WERI-Rb-1 (cell line): ENCODE measurements at regions not wholly inside any gene's neighbourhood (a gene's known extent, or its start where the extent isn't known, plus 50 kb on each side); places are given as distances from the start of the nearest gene placed in this dataset.

Experiments
- DNase-seq: peaks from one replicate; pipeline ENCODE4 v3.0.0-alpha.2; 2020
- H3K27ac ChIP-seq: fragments of 250-450 bp; sonication (Bioruptor Pico); 2 replicates; pipeline ENCODE4 v1.5.1; 2020; ENCODE audit warnings: mild to moderate bottlenecking, moderate library complexity
- H3K27me3 ChIP-seq: fragments of 250-450 bp; sonication (Bioruptor Pico); 2 replicates; pipeline ENCODE4 v1.5.1; 2021; ENCODE audit warnings: mild to moderate bottlenecking, low read depth, moderate library complexity; ENCODE audit not compliant: insufficient read depth, severe bottlenecking
- H3K36me3 ChIP-seq: fragments of 250-450 bp; sonication (Bioruptor Pico); 2 replicates; pipeline ENCODE4 v1.5.1; 2020; ENCODE audit warnings: mild to moderate bottlenecking, moderate library complexity
- H3K4me3 ChIP-seq: 2 replicates; pipeline ENCODE4 v1.5.1; 2011; ENCODE audit warnings: low read depth, mild to moderate bottlenecking, control low read depth, low read length
- H3K9me3 ChIP-seq: fragments of 250-450 bp; sonication (Bioruptor Pico); 2 replicates; pipeline ENCODE4 v1.5.1; 2021; ENCODE audit warnings: mild to moderate bottlenecking, moderate library complexity; ENCODE audit not compliant: severe bottlenecking
- CTCF ChIP-seq: IDR thresholded peaks from 2 replicates; pipeline ENCODE4 v1.5.1; 2011; ENCODE audit warnings: low read depth, mild to moderate bottlenecking, control low read depth, inconsistent platforms, low read length

DNA sequence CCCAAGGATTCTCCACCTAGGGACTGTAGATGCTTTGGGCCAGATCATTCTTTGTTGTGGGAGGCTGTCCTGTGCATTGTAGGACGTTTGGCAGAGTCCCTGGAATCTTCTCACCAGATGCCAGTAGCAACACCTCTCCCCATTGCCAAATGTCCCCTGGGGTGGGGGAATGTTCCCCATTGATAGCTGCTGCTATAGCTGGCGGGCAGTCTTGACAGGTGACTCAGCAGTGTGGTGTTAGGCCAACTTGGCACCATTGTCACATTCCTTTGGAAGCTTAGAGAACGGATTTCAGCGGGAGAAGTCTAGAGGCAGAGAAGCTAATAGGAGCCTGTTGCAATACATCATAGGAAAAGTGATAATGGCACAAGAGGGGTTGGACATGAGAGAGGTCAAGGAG lies 495.7 kb upstream of the SMIM21 start:
- Histone ChIP-seq H3K9me3 (no peaks in the 10 kb centered on the region), H3K36me3 (no peaks in the 10 kb centered on the region), H3K27ac (no peak overlapping the region), H3K4me3 (no peak overlapping the region), H3K27me3 (no peaks in the 10 kb centered on the region)
- TF ChIP-seq CTCF: no peak
- no peak for DNase-seq

GRCh38 chr18:75916624-75916982 lies 489.1 kb upstream of the SMIM21 start:
- no peaks in the 10 kb centered on the region for H3K9me3 ChIP-seq
- no peak for DNase-seq
- no peak for TF ChIP-seq CTCF
- no peak overlapping the region for H3K27ac ChIP-seq
- H3K4me3 ChIP-seq: peak overlapping the region; percentile 35; the same call in 1 of the 2 replicates
- H3K36me3 ChIP-seq: no peaks in the 10 kb centered on the region
- no peaks in the 10 kb centered on the region for H3K27me3 ChIP-seq

- no peak for TF ChIP-seq CTCF
- Histone ChIP-seq H3K27ac (no peak overlapping the region), H3K36me3 (no peaks in the 10 kb centered on the region), H3K9me3 (no peaks in the 10 kb centered on the region), H3K27me3 (no peaks in the 10 kb centered on the region), H3K4me3 (peak overlapping the region; percentile 35)
- peak; percentile 48 for DNase-seq
Observed at GRCh38 chr18:75915941-75916623, 488.6 kb upstream of the SMIM21 start.

GRCh38 chr18:75912829-75913228 lies 485.3 kb upstream of the SMIM21 start:
- H3K36me3 ChIP-seq: no peaks in the 10 kb centered on the region
- no peak overlapping the region for H3K4me3 ChIP-seq
- H3K27me3 ChIP-seq: no peaks in the 10 kb centered on the region
- no peak for DNase-seq
- H3K27ac ChIP-seq: no peak overlapping the region
- TF ChIP-seq CTCF: no peak
- no peaks in the 10 kb centered on the region for H3K9me3 ChIP-seq

- DNase-seq: no peak
- no peak overlapping the region for H3K27ac ChIP-seq
- H3K9me3 ChIP-seq: no peaks in the 10 kb centered on the region
- H3K4me3 ChIP-seq: no peak overlapping the region
- H3K27me3 ChIP-seq: no peaks in the 10 kb centered on the region
- H3K36me3 ChIP-seq: no peaks in the 10 kb centered on the region
- no peak for TF ChIP-seq CTCF
Observed at GRCh38 chr18:75904416-75904815, 476.9 kb upstream of the SMIM21 start.

GRCh38 chr18:75898651-75899050 lies 471.1 kb upstream of the SMIM21 start:
- H3K27me3 ChIP-seq: no peaks in the 10 kb centered on the region
- no peaks in the 10 kb centered on the region for H3K36me3 ChIP-seq
- no peak for TF ChIP-seq CTCF
- peaks cover 7% of the 10 kb centered on the region for H3K9me3 ChIP-seq
- no peak for DNase-seq
- no peak overlapping the region for H3K27ac ChIP-seq
- no peak overlapping the region for H3K4me3 ChIP-seq
